IMR-90 (cell line): ENCODE measurements at regions not wholly inside any gene's neighbourhood (a gene's known extent, or its start where the extent isn't known, plus 50 kb on each side); places are given as distances from the start of the nearest gene placed in this dataset.
A peak's percentile ranks its signal among the peaks of the same experiment; 100 is the strongest.

Experiments
- ATAC-seq: fragments of 200-7000 bp; cut with Tn5 transposase; 2 replicates; pipeline ENCODE4 v1.9.1; 2020; ENCODE audit warnings: low read depth, mild to moderate bottlenecking, moderate library complexity
- BruUV-seq: library from RNA; stranded (reverse); fragments of 400-500 nt; replicated peaks from 2 replicates; lab custom pipeline; 2021; lab: Mats Ljungman, UMichigan
- CTCF ChIA-PET: fragments of 300-600 bp; formaldehyde crosslinking; extraction: SDS; loops from one replicate; lab custom pipeline; 2021; ENCODE audit warnings: antibody characterized with exemption; lab: Yijun Ruan, JAX
- POLR2A ChIA-PET: fragments of 300-600 bp; sonication (Branson Sonifier 250); formaldehyde crosslinking; loops from one replicate; lab custom pipeline; 2022; ENCODE audit warnings: antibody characterized with exemption; ENCODE audit not compliant: unreplicated experiment; lab: Charles Lee
- DNase-seq: peaks from one replicate; pipeline ENCODE4 v3.0.0; 2013
- H2AFZ ChIP-seq: replicated peaks from 2 replicates; pipeline ENCODE3; 2013; ENCODE audit warnings: low read length, mild to moderate bottlenecking; ENCODE audit not compliant: poor library complexity
- H2AK5ac ChIP-seq: 2 replicates; pipeline ENCODE4 v1.6.1; 2013; ENCODE audit warnings: low read depth, low read length, inconsistent platforms
- H2AK9ac ChIP-seq: replicated peaks from 2 replicates; pipeline ENCODE3; 2013; ENCODE audit warnings: mild to moderate bottlenecking, low read depth, low read length, moderate library complexity; ENCODE audit not compliant: poor library complexity
- H2BK120ac ChIP-seq: 2 replicates; pipeline ENCODE4 v1.6.1; 2013; ENCODE audit warnings: low read depth, low read length, inconsistent platforms
- H2BK15ac ChIP-seq: 3 replicates; pipeline ENCODE4 v1.6.1; 2013; ENCODE audit warnings: low read depth, low read length, inconsistent platforms
- H2BK20ac ChIP-seq: 2 replicates; pipeline ENCODE4 v1.6.1; 2013; ENCODE audit warnings: low read depth, mild to moderate bottlenecking, inconsistent platforms, low read length, moderate library complexity
- H2BK5ac ChIP-seq: 2 replicates; pipeline ENCODE4 v1.6.1; 2013; ENCODE audit warnings: mild to moderate bottlenecking, low read depth, low read length, inconsistent platforms; ENCODE audit not compliant: poor library complexity, severe bottlenecking
- H3K14ac ChIP-seq: replicated peaks from 2 replicates; pipeline ENCODE4 v1.6.1; 2013; ENCODE audit warnings: low read depth, low read length, inconsistent platforms
- H3K18ac ChIP-seq: 2 replicates; pipeline ENCODE4 v1.6.1; 2013; ENCODE audit warnings: low read depth, low read length, control low read depth
- H3K23ac ChIP-seq: 2 replicates; pipeline ENCODE4 v1.6.1; 2013; ENCODE audit warnings: low read depth, low read length, inconsistent platforms
- H3K27ac ChIP-seq: 2 replicates; pipeline ENCODE4 v1.5.1; 2013; ENCODE audit warnings: mild to moderate bottlenecking, control low read depth, low read length; ENCODE audit not compliant: insufficient read depth
- H3K27me3 ChIP-seq: 2 replicates; pipeline ENCODE4 v1.6.1; 2013; ENCODE audit warnings: low read length; ENCODE audit not compliant: control insufficient read depth, insufficient read depth
- H3K36me3 ChIP-seq: 2 replicates; pipeline ENCODE4 v1.6.1; 2013; ENCODE audit warnings: low read length, mixed read lengths; ENCODE audit not compliant: control insufficient read depth, insufficient read depth
- H3K4ac ChIP-seq: 2 replicates; pipeline ENCODE4 v1.6.1; 2013; ENCODE audit warnings: low read depth, low read length, inconsistent platforms
- H3K4me1 ChIP-seq: 2 replicates; pipeline ENCODE4 v1.6.1; 2013; ENCODE audit warnings: low read length, mixed read lengths; ENCODE audit not compliant: control insufficient read depth, insufficient read depth
- H3K4me2 ChIP-seq: 2 replicates; pipeline ENCODE4 v1.6.1; 2013; ENCODE audit warnings: low read depth, mild to moderate bottlenecking, control low read depth, low read length, moderate library complexity
- H3K4me3 ChIP-seq: 2 replicates; pipeline ENCODE4 v1.5.1; 2013; ENCODE audit warnings: low read depth, mild to moderate bottlenecking, control low read depth, low read length, moderate library complexity; ENCODE audit not compliant: insufficient read depth
- H3K56ac ChIP-seq: 2 replicates; pipeline ENCODE4 v1.6.1; 2013; ENCODE audit warnings: low read length, inconsistent platforms; ENCODE audit not compliant: insufficient read depth; ENCODE audit errors: extremely low read depth
- H3K79me1 ChIP-seq, 2 experiments: 2 replicates each; pipeline ENCODE4 v1.6.1; 2013; ENCODE audit warnings: low read length in 2 of 2, inconsistent platforms in 1 of 2, low read depth in 1 of 2
- H3K9ac ChIP-seq: 2 replicates; pipeline ENCODE4 v1.6.1; 2013; ENCODE audit warnings: low read depth, low read length, control low read depth
- H3K9me1 ChIP-seq: 2 replicates; pipeline ENCODE4 v1.6.1; 2013; ENCODE audit warnings: low read length, inconsistent platforms; ENCODE audit not compliant: insufficient read depth
- H3K9me3 ChIP-seq: 2 replicates; pipeline ENCODE4 v1.6.1; 2013; ENCODE audit warnings: low read length; ENCODE audit not compliant: control insufficient read depth, insufficient read depth
- H4K20me1 ChIP-seq: 2 replicates; pipeline ENCODE4 v1.6.1; 2013; ENCODE audit warnings: low read length, inconsistent platforms; ENCODE audit not compliant: insufficient read depth
- H4K5ac ChIP-seq: 2 replicates; pipeline ENCODE4 v1.6.1; 2013; ENCODE audit warnings: mild to moderate bottlenecking, low read depth, low read length, control low read depth
- H4K8ac ChIP-seq, 2 experiments: 2 replicates each; pipeline ENCODE4 v1.6.1; 2013; ENCODE audit warnings: low read depth in 2 of 2, low read length in 2 of 2, control low read depth in 1 of 2, inconsistent platforms in 1 of 2
- H4K91ac ChIP-seq: 2 replicates; pipeline ENCODE4 v1.6.1; 2013; ENCODE audit warnings: low read depth, low read length, inconsistent platforms; ENCODE audit not compliant: insufficient read depth
- BHLHE40 ChIP-seq: fragments of 150-350 bp; IDR thresholded peaks from 2 replicates; pipeline ENCODE4 v1.6.1; 2016; ENCODE audit warnings: mild to moderate bottlenecking, low read depth, low read length
- CEBPB ChIP-seq: IDR thresholded peaks from 2 replicates; pipeline ENCODE4 v1.6.1; 2012; ENCODE audit warnings: low read depth, low read length, improper control_type of control experiment
- CHD1 ChIP-seq: IDR thresholded peaks from 2 replicates; pipeline ENCODE4 v1.6.1; 2012; ENCODE audit warnings: low read depth, low read length, improper control_type of control experiment
- FOS ChIP-seq: fragments of 150-350 bp; IDR thresholded peaks from 2 replicates; pipeline ENCODE4 v1.6.1; 2016; ENCODE audit warnings: low read depth, low read length
- MAFK ChIP-seq: IDR thresholded peaks from 2 replicates; pipeline ENCODE4 v1.6.1; 2012; ENCODE audit warnings: low read depth, low read length, improper control_type of control experiment
- MAZ ChIP-seq: IDR thresholded peaks from 2 replicates; pipeline ENCODE4 v1.6.1; 2012; ENCODE audit warnings: low read depth, mild to moderate bottlenecking, low read length, improper control_type of control experiment, moderate library complexity, borderline replicate concordance
- MXI1 ChIP-seq: IDR thresholded peaks from 2 replicates; pipeline ENCODE4 v1.6.1; 2012; ENCODE audit warnings: low read depth, mild to moderate bottlenecking, low read length, moderate library complexity, borderline replicate concordance
- NFE2L2 ChIP-seq: fragments of 150-350 bp; IDR thresholded peaks from 2 replicates; pipeline ENCODE4 v1.6.1; 2016; ENCODE audit warnings: low read depth, mild to moderate bottlenecking, low read length
- POLR2A ChIP-seq: IDR thresholded peaks from 2 replicates; pipeline ENCODE4 v1.6.1; 2012; ENCODE audit warnings: mild to moderate bottlenecking, low read depth, low read length
- RAD21 ChIP-seq: IDR thresholded peaks from 2 replicates; pipeline ENCODE4 v1.6.1; 2012; ENCODE audit warnings: low read length, improper control_type of control experiment
- RCOR1 ChIP-seq: IDR thresholded peaks from 2 replicates; pipeline ENCODE4 v1.6.1; 2012; ENCODE audit warnings: mild to moderate bottlenecking, low read length, improper control_type of control experiment; ENCODE audit not compliant: insufficient replicate concordance
- RFX5 ChIP-seq: IDR thresholded peaks from 2 replicates; pipeline ENCODE4 v1.8.0; 2012; ENCODE audit warnings: low read depth, mild to moderate bottlenecking, low read length, moderate library complexity
- SMC3 ChIP-seq: fragments of 150-350 bp; IDR thresholded peaks from 2 replicates; pipeline ENCODE4 v1.6.1; 2016; ENCODE audit warnings: low read depth, mild to moderate bottlenecking, antibody characterized with exemption, low read length, moderate library complexity
- WGBS, 2 experiments: methylation state at CpG; one replicate each; pipeline versions ENCODE4 v1.1.5 to v1.1.7; 2013; ENCODE audit warnings: missing lambda C conversion rate in 2 of 2; ENCODE audit not compliant: insufficient read length in 1 of 2; ENCODE audit errors: extremely low coverage in 2 of 2; 5-methylcytosine and 5-hydroxymethylcytosine counted together
- dilution Hi-C: fragments of 300-500 bp; cut with HindIII; formaldehyde crosslinking; loops from one replicate; pipeline ENCODE4 v1.14.3; 2018; ENCODE audit warnings: low sequenced_read_pairs; ENCODE audit not compliant: unreplicated experiment
- in situ Hi-C: fragments of 300-500 bp; cut with MboI; formaldehyde crosslinking; loops from 3 replicates; pipeline ENCODE4 v1.14.3; 2019; ENCODE audit warnings: low sequenced_read_pairs, inconsistent platforms, mixed read lengths
- intact Hi-C: fragments of 100-400 bp; cut with micrococcal nuclease; formaldehyde crosslinking; loops from 2 replicates; pipeline ENCODE4 v1.10.0; 2022
- TF ChIP-seq, protein P1 (sequence below): fragments of 150-350 bp; IDR thresholded peaks from 2 replicates; pipeline ENCODE4 v1.6.1; 2016; ENCODE audit warnings: low read depth, mild to moderate bottlenecking, low read length, moderate library complexity, borderline replicate concordance
- TF ChIP-seq, protein P2 (sequence below): fragments of 150-350 bp; IDR thresholded peaks from 2 replicates; pipeline ENCODE4 v1.6.1; 2017; ENCODE audit warnings: mild to moderate bottlenecking, antibody characterized with exemption, low read length, low read depth
- TF ChIP-seq, protein P3 (sequence below): conservative IDR thresholded peaks from 2 replicates; pipeline ENCODE4 v1.5.1; 2012; ENCODE audit warnings: mild to moderate bottlenecking, low read depth, low read length, improper control_type of control experiment

DNA sequence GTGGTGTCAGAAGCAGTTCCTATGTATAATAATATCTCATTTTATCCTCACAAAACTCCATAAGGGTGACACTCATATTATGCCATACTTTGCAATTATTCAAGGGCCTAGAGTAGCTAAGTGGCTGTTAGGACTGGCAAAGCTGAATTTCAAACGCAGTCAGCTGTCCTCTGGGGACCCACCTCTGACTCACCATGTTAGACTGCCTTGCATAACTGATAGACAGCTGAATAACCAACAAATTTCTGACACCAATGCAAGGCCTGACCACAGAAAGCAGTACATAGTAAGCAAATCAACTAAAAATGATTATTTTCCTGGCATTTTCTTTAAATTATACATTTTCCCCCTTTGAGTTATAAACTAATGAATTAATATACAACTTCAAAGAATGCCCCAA is 251.6 kb upstream of the PTGER4 start:
- no peak overlapping the region for H3K18ac ChIP-seq
- H3K4me3 ChIP-seq = no peak overlapping the region
- TF ChIP-seq NFE2L2 = no peak
- no peak for TF ChIP-seq RCOR1
- no peak for TF ChIP-seq MAZ
- no peak for TF ChIP-seq MXI1
- no peak for TF ChIP-seq CHD1
- TF ChIP-seq, protein P1, sequence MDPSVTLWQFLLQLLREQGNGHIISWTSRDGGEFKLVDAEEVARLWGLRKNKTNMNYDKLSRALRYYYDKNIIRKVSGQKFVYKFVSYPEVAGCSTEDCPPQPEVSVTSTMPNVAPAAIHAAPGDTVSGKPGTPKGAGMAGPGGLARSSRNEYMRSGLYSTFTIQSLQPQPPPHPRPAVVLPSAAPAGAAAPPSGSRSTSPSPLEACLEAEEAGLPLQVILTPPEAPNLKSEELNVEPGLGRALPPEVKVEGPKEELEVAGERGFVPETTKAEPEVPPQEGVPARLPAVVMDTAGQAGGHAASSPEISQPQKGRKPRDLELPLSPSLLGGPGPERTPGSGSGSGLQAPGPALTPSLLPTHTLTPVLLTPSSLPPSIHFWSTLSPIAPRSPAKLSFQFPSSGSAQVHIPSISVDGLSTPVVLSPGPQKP = no peak
- no peak for TF ChIP-seq RAD21
- TF ChIP-seq RFX5 = peak; percentile 45; the same call in 1 of the 2 replicates
- TF ChIP-seq FOS = peak; percentile 40; the same call in 1 of the 2 replicates
- TF ChIP-seq BHLHE40 = no peak
- no peak for TF ChIP-seq POLR2A
- TF ChIP-seq SMC3 = no peak
- TF ChIP-seq, protein P2, sequence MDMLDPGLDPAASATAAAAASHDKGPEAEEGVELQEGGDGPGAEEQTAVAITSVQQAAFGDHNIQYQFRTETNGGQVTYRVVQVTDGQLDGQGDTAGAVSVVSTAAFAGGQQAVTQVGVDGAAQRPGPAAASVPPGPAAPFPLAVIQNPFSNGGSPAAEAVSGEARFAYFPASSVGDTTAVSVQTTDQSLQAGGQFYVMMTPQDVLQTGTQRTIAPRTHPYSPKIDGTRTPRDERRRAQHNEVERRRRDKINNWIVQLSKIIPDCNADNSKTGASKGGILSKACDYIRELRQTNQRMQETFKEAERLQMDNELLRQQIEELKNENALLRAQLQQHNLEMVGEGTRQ = no peak
- TF ChIP-seq MAFK = no peak
- peak; percentile 70 for TF ChIP-seq CEBPB
- TF ChIP-seq, protein P3, sequence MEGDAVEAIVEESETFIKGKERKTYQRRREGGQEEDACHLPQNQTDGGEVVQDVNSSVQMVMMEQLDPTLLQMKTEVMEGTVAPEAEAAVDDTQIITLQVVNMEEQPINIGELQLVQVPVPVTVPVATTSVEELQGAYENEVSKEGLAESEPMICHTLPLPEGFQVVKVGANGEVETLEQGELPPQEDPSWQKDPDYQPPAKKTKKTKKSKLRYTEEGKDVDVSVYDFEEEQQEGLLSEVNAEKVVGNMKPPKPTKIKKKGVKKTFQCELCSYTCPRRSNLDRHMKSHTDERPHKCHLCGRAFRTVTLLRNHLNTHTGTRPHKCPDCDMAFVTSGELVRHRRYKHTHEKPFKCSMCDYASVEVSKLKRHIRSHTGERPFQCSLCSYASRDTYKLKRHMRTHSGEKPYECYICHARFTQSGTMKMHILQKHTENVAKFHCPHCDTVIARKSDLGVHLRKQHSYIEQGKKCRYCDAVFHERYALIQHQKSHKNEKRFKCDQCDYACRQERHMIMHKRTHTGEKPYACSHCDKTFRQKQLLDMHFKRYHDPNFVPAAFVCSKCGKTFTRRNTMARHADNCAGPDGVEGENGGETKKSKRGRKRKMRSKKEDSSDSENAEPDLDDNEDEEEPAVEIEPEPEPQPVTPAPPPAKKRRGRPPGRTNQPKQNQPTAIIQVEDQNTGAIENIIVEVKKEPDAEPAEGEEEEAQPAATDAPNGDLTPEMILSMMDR = no peak
- POLR2A ChIA-PET = no interaction called here
- H4K91ac ChIP-seq = no peak overlapping the region
- H2AFZ ChIP-seq = no peak overlapping the region
- H3K4me2 ChIP-seq = no peak overlapping the region
- H2BK15ac ChIP-seq = no peak overlapping the region
- H3K36me3 ChIP-seq = no peaks in the 10 kb centered on the region
- no peak overlapping the region for H2AK9ac ChIP-seq
- in situ Hi-C loops (no loop called here), dilution Hi-C loops (no loop called here), intact Hi-C loops (no loop called here)
- H3K14ac ChIP-seq = no peak overlapping the region
- no peak overlapping the region for H4K8ac ChIP-seq
- no peaks in the 10 kb centered on the region for H3K9me3 ChIP-seq
- no peak overlapping the region for H2AK5ac ChIP-seq
- H3K79me1 ChIP-seq = no peaks in the 10 kb centered on the region
- no peaks in the 10 kb centered on the region for H3K9me1 ChIP-seq
- no peaks in the 10 kb centered on the region for H4K20me1 ChIP-seq
- H3K27me3 ChIP-seq = no peaks in the 10 kb centered on the region
- H3K27ac ChIP-seq = no peak overlapping the region
- H3K23ac ChIP-seq = no peak overlapping the region
- no peak overlapping the region for H2BK5ac ChIP-seq
- no CpG with 5 or more reads among the region's 1 CpG for whole genome bisulfite sequencing, 2 experiments
- no peak overlapping the region for H4K5ac ChIP-seq
- no peak overlapping the region for H3K4ac ChIP-seq
- H3K9ac ChIP-seq = no peak overlapping the region
- no peak overlapping the region for H2BK20ac ChIP-seq
- H3K4me1 ChIP-seq = no peaks in the 10 kb centered on the region
- ATAC-seq (peak; percentile 77), DNase-seq (peak; percentile 64)
- no peak overlapping the region for H2BK120ac ChIP-seq
- no TSS peak for BruUV-seq
- CTCF ChIA-PET = no interaction called here
- H3K56ac ChIP-seq = no peak overlapping the region
